HepG2 (cell line): ENCODE measurements at regions not wholly inside any gene's neighbourhood (a gene's known extent, or its start where the extent isn't known, plus 50 kb on each side); places are given as distances from the start of the nearest gene placed in this dataset.
A peak's percentile ranks its signal among the peaks of the same experiment; 100 is the strongest.

Experiments
- CEBPG ChIP-seq: IDR thresholded peaks from 2 replicates; pipeline ENCODE4 v1.6.1; 2016
- DRAP1 ChIP-seq: IDR thresholded peaks from 2 replicates; pipeline ENCODE4 v1.6.1; 2016; ENCODE audit warnings: missing genetic modification reagents, missing compliant biosample characterization
- EZH2 ChIP-seq: conservative IDR thresholded peaks from 2 replicates; pipeline ENCODE4 v1.6.1; 2012; ENCODE audit warnings: mild to moderate bottlenecking, low read depth, low read length, moderate library complexity
- GFI1 ChIP-seq: sonication (generic); formaldehyde crosslinking; IDR thresholded peaks from 2 replicates; pipeline ENCODE4 v1.5.0; 2020; ENCODE audit warnings: missing genetic modification reagents, mild to moderate bottlenecking, borderline replicate concordance
- HDAC2 ChIP-seq: sonication (generic); formaldehyde crosslinking; IDR thresholded peaks from 2 replicates; pipeline ENCODE4 v1.4.0; 2020; ENCODE audit warnings: missing genetic modification reagents
- HNF1A ChIP-seq, 2 experiments: sonication (generic) in 1 of 2; formaldehyde crosslinking in 1 of 2; IDR thresholded peaks; 2 replicates each; pipeline versions ENCODE4 v1.4.0 to v1.6.1; 2016 to 2020; ENCODE audit warnings: borderline replicate concordance in 1 of 2, low read depth in 1 of 2, mild to moderate bottlenecking in 1 of 2, missing genetic modification reagents in 1 of 2
- HNF4A ChIP-seq: sonication (generic); formaldehyde crosslinking; IDR thresholded peaks from 2 replicates; pipeline ENCODE4 v1.4.0; 2020; ENCODE audit warnings: missing genetic modification reagents
- KAT8 ChIP-seq: IDR thresholded peaks from 2 replicates; pipeline ENCODE4 v1.6.1; 2016; ENCODE audit warnings: missing genetic modification reagents, missing compliant biosample characterization
- NFYB ChIP-seq: sonication (generic); formaldehyde crosslinking; IDR thresholded peaks from 2 replicates; pipeline ENCODE4 v1.4.0; 2020; ENCODE audit warnings: missing genetic modification reagents
- PPARG ChIP-seq: conservative IDR thresholded peaks from 2 replicates; pipeline ENCODE4 v1.6.1; 2016; ENCODE audit warnings: missing biosample characterization, missing genetic modification reagents
- RFXAP ChIP-seq: sonication (generic); formaldehyde crosslinking; IDR thresholded peaks from 2 replicates; pipeline ENCODE4 v1.4.0; 2020; ENCODE audit warnings: missing genetic modification reagents, borderline replicate concordance
- RXRB ChIP-seq: IDR thresholded peaks from 2 replicates; pipeline ENCODE4 v1.6.1; 2016; ENCODE audit warnings: borderline replicate concordance, missing genetic modification reagents, missing compliant biosample characterization
- SOX6 ChIP-seq, 2 experiments: fragments of 450-650 bp in 1 of 2; sonication (generic) in 1 of 2; formaldehyde crosslinking in 1 of 2; IDR thresholded peaks; 2 replicates each; pipeline versions ENCODE4 v1.4.0 to v1.6.1; 2017 to 2020; ENCODE audit warnings: antibody characterized with exemption in 1 of 2, mild to moderate bottlenecking in 1 of 2, missing genetic modification reagents in 1 of 2
- ZNF431 ChIP-seq: sonication (generic); formaldehyde crosslinking; IDR thresholded peaks from 2 replicates; pipeline ENCODE4 v1.9.0; 2022; ENCODE audit warnings: missing genetic modification reagents, low read depth, mild to moderate bottlenecking, borderline replicate concordance
- ZNF563 ChIP-seq: sonication (generic); formaldehyde crosslinking; IDR thresholded peaks from 2 replicates; pipeline ENCODE4 v1.8.0; 2022; ENCODE audit warnings: mild to moderate bottlenecking, moderate library complexity, missing genetic modification reagents
- ZNF740 ChIP-seq: sonication (generic); formaldehyde crosslinking; IDR thresholded peaks from 2 replicates; pipeline ENCODE4 v1.4.0; 2020; ENCODE audit warnings: missing genetic modification reagents
- ZNF775 ChIP-seq: sonication (generic); formaldehyde crosslinking; IDR thresholded peaks from 2 replicates; pipeline ENCODE4 v1.4.0; 2020; ENCODE audit warnings: missing genetic modification reagents, mild to moderate bottlenecking, moderate library complexity, borderline replicate concordance
- ZNF777 ChIP-seq: sonication (generic); formaldehyde crosslinking; IDR thresholded peaks from 2 replicates; pipeline ENCODE4 v1.4.0; 2020; ENCODE audit warnings: missing genetic modification reagents
- ZNF792 ChIP-seq: IDR thresholded peaks from 2 replicates; pipeline ENCODE4 v1.6.1; 2016
- ZSCAN9 ChIP-seq: IDR thresholded peaks from 2 replicates; pipeline ENCODE4 v1.6.1; 2016; ENCODE audit warnings: borderline replicate concordance

- TF ChIP-seq ZNF792 (CRISPR knock-in tag) (0 out of 2 replicates have a peak, but pooled peaks have one; percentile 25), ZSCAN9 (CRISPR knock-in tag) (peak; percentile 61; the same call in 1 of the 2 replicates), ZNF563 (CRISPR knock-in tag) (no peak), ZNF777 (CRISPR knock-in tag) (no peak), RFXAP (CRISPR knock-in tag) (0 out of 2 replicates have a peak, but pooled peaks have one; percentile 72), RXRB (CRISPR knock-in tag) (peak; percentile 83), ZNF775 (0 out of 2 replicates have a peak, but pooled peaks have one; percentile 75), PPARG (CRISPR knock-in tag) (peak; percentile 44; the same call in 1 of the 2 replicates), DRAP1 (peak; percentile 65; the same call in 1 of the 2 replicates), HNF1A (IDR thresholded peaks at IDR 0.05; ENCODE audit: low read depth) (peak; percentile 55; the same call in 1 of the 2 replicates), HNF1A (CRISPR knock-in tag; IDR thresholded peaks at IDR 0.05; ENCODE audit: borderline replicate concordance) (peak; percentile 85; the same call in 1 of the 2 replicates), ZNF740 (CRISPR knock-in tag) (no peak), NFYB (CRISPR knock-in tag) (peak; percentile 56), CEBPG (CRISPR knock-in tag) (peak; percentile 59), EZH2 (no peak), HNF4A (peak; percentile 81), SOX6 (IDR thresholded peaks at IDR 0.05) (no peak), SOX6 (CRISPR knock-in tag; IDR thresholded peaks at IDR 0.05) (peak; percentile 96), KAT8 (peak; percentile 61), ZNF431 (CRISPR knock-in tag) (no peak), GFI1 (CRISPR knock-in tag) (peak; percentile 62), HDAC2 (peak; percentile 88)
These were observed 84.6 kb upstream of the WDR72 start (continued) for GRCh38 chr15:53843869-53844569.
